BJ (cell line): ENCODE measurements at regions not wholly inside any gene's neighbourhood (a gene's known extent, or its start where the extent isn't known, plus 50 kb on each side); places are given as distances from the start of the nearest gene placed in this dataset.

ENCODE experiments used
- CTCF ChIA-PET: fragments of 350-600 bp; formaldehyde crosslinking; extraction: SDS; loops from one replicate; lab custom pipeline; 2021; ENCODE audit warnings: antibody characterized with exemption, inconsistent platforms; lab: Yijun Ruan, JAX
- POLR2A ChIA-PET: fragments of 300-600 bp; sonication (Branson Sonifier 250); formaldehyde crosslinking; extraction: SDS; loops from one replicate; lab custom pipeline; 2021; ENCODE audit warnings: antibody characterized with exemption; lab: Charles Lee
- DNase-seq: peaks from one replicate; pipeline ENCODE4 v3.0.0-alpha.2; 2011; ENCODE audit warnings: low read depth
- H3K27me3 ChIP-seq: 2 replicates; pipeline ENCODE4 v1.6.0; 2011; ENCODE audit warnings: low read length; ENCODE audit not compliant: control insufficient read depth, insufficient read depth
- H3K36me3 ChIP-seq: 2 replicates; pipeline ENCODE4 v1.5.1; 2011; ENCODE audit warnings: low read length; ENCODE audit not compliant: control insufficient read depth, insufficient read depth
- H3K4me3 ChIP-seq: 2 replicates; pipeline ENCODE4 v1.5.1; 2011; ENCODE audit warnings: low read depth, mild to moderate bottlenecking, control low read depth, low read length
- CTCF ChIP-seq: IDR thresholded peaks from 2 replicates; pipeline ENCODE4 v1.5.1; 2011; ENCODE audit warnings: low read depth, mild to moderate bottlenecking, control low read depth, inconsistent platforms, low read length, moderate library complexity; ENCODE audit not compliant: insufficient read depth

- ChIA-PET CTCF (no interaction called here), POLR2A (no interaction called here)
- DNase-seq: no peak
- no peak for TF ChIP-seq CTCF
- Histone ChIP-seq H3K36me3 (no peaks in the 10 kb centered on the region), H3K27me3 (peaks cover 18% of the 10 kb centered on the region), H3K4me3 (no peak overlapping the region)
Measured at GRCh38 chr22:27327981-27328721, 473.4 kb downstream of the MN1 start.

- H3K36me3 ChIP-seq: no peaks in the 10 kb centered on the region
- no peak for TF ChIP-seq CTCF
- DNase-seq: no peak
- ChIA-PET POLR2A (no interaction called here), CTCF (no interaction called here)
- H3K27me3 ChIP-seq: peaks cover 12% of the 10 kb centered on the region
- no peak overlapping the region for H3K4me3 ChIP-seq
Measured at GRCh38 chr22:27329131-27329850, 472.3 kb downstream of the MN1 start.

- no peak for DNase-seq
- TF ChIP-seq CTCF: no peak
- ChIA-PET POLR2A (no interaction called here), CTCF (interaction anchor here (0.8 to 2.3 kb wide), 3 partner anchors 11 to 651 kb away, joined by 4 to 8 read pairs (median 4); no protein-coding TSS in a partner anchor)
- no peaks in the 10 kb centered on the region for H3K36me3 ChIP-seq
- H3K4me3 ChIP-seq: no peak overlapping the region
- peaks cover 12% of the 10 kb centered on the region for H3K27me3 ChIP-seq
Measured at GRCh38 chr22:27329966-27330645, 471.4 kb downstream of the MN1 start.

GRCh38 chr22:27331526-27332281 lies 469.9 kb downstream of the MN1 start:
- ChIA-PET POLR2A (no interaction called here), CTCF (interaction anchor here (0.9 to 2.3 kb wide), 2 partner anchors 13 to 18 kb away, joined by 3 to 8 read pairs; no protein-coding TSS in a partner anchor)
- H3K4me3 ChIP-seq: no peak overlapping the region
- no peak for DNase-seq
- TF ChIP-seq CTCF: peak; percentile 35; the same call in 1 of the 2 replicates
- H3K27me3 ChIP-seq: peaks cover 12% of the 10 kb centered on the region
- H3K36me3 ChIP-seq: no peaks in the 10 kb centered on the region
